GM06990 (cell line): ENCODE measurements at regions not wholly inside any gene's neighbourhood (a gene's known extent, or its start where the extent isn't known, plus 50 kb on each side); places are given as distances from the start of the nearest gene placed in this dataset.
A peak's percentile ranks its signal among the peaks of the same experiment; 100 is the strongest.

Experiments
- DNase-seq: peaks from one replicate; pipeline ENCODE4 v3.0.0-alpha.2; 2011; ENCODE audit not compliant: insufficient read length; ENCODE audit errors: extremely low read depth
- H3K27me3 ChIP-seq: replicated peaks from 2 replicates; pipeline ENCODE4 v1.6.0; 2011; ENCODE audit warnings: low read length; ENCODE audit not compliant: control insufficient read depth, insufficient read depth
- H3K36me3 ChIP-seq: 2 replicates; pipeline ENCODE4 v1.5.1; 2011; ENCODE audit warnings: low read length; ENCODE audit not compliant: control insufficient read depth, insufficient read depth
- H3K4me3 ChIP-seq: replicated peaks from 2 replicates; pipeline ENCODE4 v1.5.1; 2011; ENCODE audit warnings: low read depth, mild to moderate bottlenecking, control low read depth, low read length
- CTCF ChIP-seq: IDR thresholded peaks from 2 replicates; pipeline ENCODE4 v1.5.1; 2011; ENCODE audit warnings: low read length, control low read depth, mild to moderate bottlenecking, inconsistent platforms; ENCODE audit not compliant: insufficient read depth, poor library complexity, severe bottlenecking

- Histone ChIP-seq H3K27me3 (no peaks in the 10 kb centered on the region), H3K4me3 (no peak overlapping the region), H3K36me3 (peaks cover 8% of the 10 kb centered on the region)
- no peak for TF ChIP-seq CTCF
- DNase-seq, result no peak
Measured at GRCh38 chr17:411421-412120, 59.0 kb upstream of the RPH3AL start.

GRCh38 chr17:410543-411401 is 58.2 kb upstream of the RPH3AL start:
- H3K36me3 ChIP-seq, result peaks cover 8% of the 10 kb centered on the region
- no peak for TF ChIP-seq CTCF
- peak overlapping the region; percentile 69 for H3K4me3 ChIP-seq
- DNase-seq, result no peak
- H3K27me3 ChIP-seq, result no peaks in the 10 kb centered on the region

- H3K27me3 ChIP-seq, result no peaks in the 10 kb centered on the region
- H3K4me3 ChIP-seq, result peak overlapping the region; percentile 77
- H3K36me3 ChIP-seq, result peaks cover 8% of the 10 kb centered on the region
- TF ChIP-seq CTCF, result no peak
- peak; percentile 98 for DNase-seq
Measured at GRCh38 chr17:409848-410542, 57.4 kb upstream of the RPH3AL start.

- DNase-seq, result no peak
- peaks cover 6% of the 10 kb centered on the region for H3K36me3 ChIP-seq
- no peak for TF ChIP-seq CTCF
- H3K4me3 ChIP-seq, result peak overlapping the region; percentile 77
- no peaks in the 10 kb centered on the region for H3K27me3 ChIP-seq
Measured at GRCh38 chr17:409308-409847, 56.8 kb upstream of the RPH3AL start.

GRCh38 chr17:404703-405102 is 52.1 kb upstream of the RPH3AL start:
- no peak for DNase-seq
- TF ChIP-seq CTCF, result no peak
- peaks cover 6% of the 10 kb centered on the region for H3K36me3 ChIP-seq

More at GRCh38 chr17:404703-405102, 52.1 kb upstream of the RPH3AL start:
- Histone ChIP-seq H3K4me3 (no peak overlapping the region), H3K27me3 (no peaks in the 10 kb centered on the region)
